Esophagus muscularis mucosa (tissue), 4 donors: ENCODE measurements at regions not wholly inside any gene's neighbourhood (a gene's known extent, or its start where the extent isn't known, plus 50 kb on each side); places are given as distances from the start of the nearest gene placed in this dataset.

ENCODE experiments used
- DNase-seq: peaks from one replicate; pipeline ENCODE4 v3.0.0-alpha.2; 2017; ENCODE audit errors: extremely low spot score
- H3K27ac ChIP-seq, 4 donors: fragments of 200-600 bp; sonication (generic); replicated peaks in 1 of 4; 1 replicate in 3 of 4; 2 replicates in 1 of 4; pipeline ENCODE4 v1.5.1; 2016 to 2019; ENCODE audit warnings: mild to moderate bottlenecking in 1 of 4
- H3K27me3 ChIP-seq, 4 donors: fragments of 200-600 bp; sonication (generic); one replicate each; pipeline versions ENCODE4 v1.5.1 to v1.6.0; 2016 to 2019
- H3K36me3 ChIP-seq, 4 donors: fragments of 200-600 bp; sonication (generic); one replicate each; pipeline ENCODE4 v1.5.1; 2016 to 2019
- H3K4me1 ChIP-seq, 4 donors: fragments of 200-600 bp; sonication (generic); one replicate each; pipeline ENCODE4 v1.5.1; 2016 to 2019
- H3K4me3 ChIP-seq, 4 donors: fragments of 200-600 bp; sonication (generic); 1 replicate in 2 of 4; 2 replicates in 2 of 4; pipeline ENCODE4 v1.5.1; 2016 to 2019; ENCODE audit warnings: mild to moderate bottlenecking in 4 of 4, moderate library complexity in 1 of 4
- H3K9me3 ChIP-seq, 4 donors: fragments of 200-600 bp; sonication (generic); 1 replicate in 3 of 4; 2 replicates in 1 of 4; pipeline ENCODE4 v1.5.1; 2016 to 2019
- CTCF ChIP-seq, 3 experiments: fragments of 200-600 bp in 2 of 3; fragments of 450-650 bp in 1 of 3; sonication (generic) in 2 of 3; IDR thresholded peaks; one replicate each; pipeline ENCODE4 v1.5.1; 2017 to 2019; ENCODE audit warnings: antibody characterized with exemption in 3 of 3, mild to moderate bottlenecking in 2 of 3, moderate library complexity in 1 of 3
- EP300 ChIP-seq: sonication (generic); formaldehyde crosslinking; IDR thresholded peaks from one replicate; pipeline ENCODE4 v1.6.1; 2017; ENCODE audit warnings: antibody characterized with exemption
- POLR2A ChIP-seq: fragments of 450-650 bp; IDR thresholded peaks from one replicate; pipeline ENCODE4 v1.6.1; 2017; ENCODE audit warnings: antibody characterized with exemption, moderate library complexity, mild to moderate bottlenecking, low read depth
- POLR2AphosphoS5 ChIP-seq, 2 donors: sonication (generic); formaldehyde crosslinking; IDR thresholded peaks; one replicate each; pipeline ENCODE4 v1.6.1; 2017; ENCODE audit warnings: antibody characterized with exemption in 2 of 2
- WGBS: methylation state at CpG from one replicate; pipeline ENCODE4 v1.1.5; 2018; 5-methylcytosine and 5-hydroxymethylcytosine counted together
- intact Hi-C: fragments of 100-400 bp; cut with DNase I; formaldehyde crosslinking; loops from one replicate; pipeline ENCODE4 v1.15.1; 2023

GRCh38 chr15:98150084-98150483 is 189.6 kb downstream of the ARRDC4 start:
- H3K27ac ChIP-seq = no peak overlapping the region
- WGBS = 74% methylated on average over 2 of the region's 2 CpGs
- TF ChIP-seq POLR2AphosphoS5 (IDR thresholded peaks at IDR 0.05) = no peak
- TF ChIP-seq EP300 = no peak
- TF ChIP-seq POLR2A = no peak
- TF ChIP-seq CTCF (IDR thresholded peaks at IDR 0.05) = no peak
- H3K9me3 ChIP-seq = no peaks in the 10 kb centered on the region
- H3K4me3 ChIP-seq = no peak overlapping the region
- H3K4me1 ChIP-seq = no peaks in the 10 kb centered on the region
- H3K36me3 ChIP-seq = no peaks in the 10 kb centered on the region
- H3K27me3 ChIP-seq = no peaks in the 10 kb centered on the region
- no peak for DNase-seq
- intact Hi-C loops = no loop called here

- WGBS = 38% methylated on average over 3 of the region's 3 CpGs
- H3K4me1 ChIP-seq = no peaks in the 10 kb centered on the region
- TF ChIP-seq EP300 (no peak), POLR2AphosphoS5 (IDR thresholded peaks at IDR 0.05) (no peak), CTCF (IDR thresholded peaks at IDR 0.05) (no peak), POLR2A (no peak)
- H3K36me3 ChIP-seq = no peaks in the 10 kb centered on the region
- no peaks in the 10 kb centered on the region for H3K9me3 ChIP-seq
- no peak for DNase-seq
- no peaks in the 10 kb centered on the region for H3K27me3 ChIP-seq
- H3K4me3 ChIP-seq = no peak overlapping the region
- intact Hi-C loops = no loop called here
- H3K27ac ChIP-seq = no peak overlapping the region
These were observed 190.0 kb downstream of the ARRDC4 start for GRCh38 chr15:98150536-98150935.

- intact Hi-C loops = no loop called here
- Histone ChIP-seq H3K36me3 (no peaks in the 10 kb centered on the region), H3K4me1 (no peaks in the 10 kb centered on the region), H3K27ac (no peak overlapping the region), H3K4me3 (no peak overlapping the region), H3K9me3 (no peaks in the 10 kb centered on the region), H3K27me3 (no peaks in the 10 kb centered on the region)
- no peak for DNase-seq
- 85% methylated on average over 2 of the region's 2 CpGs for WGBS
- TF ChIP-seq EP300 = no peak
- TF ChIP-seq CTCF (IDR thresholded peaks at IDR 0.05) = no peak
- TF ChIP-seq POLR2A = no peak
- no peak for TF ChIP-seq POLR2AphosphoS5 (IDR thresholded peaks at IDR 0.05)
These were observed 190.6 kb downstream of the ARRDC4 start for GRCh38 chr15:98151096-98151495.

- no peaks in the 10 kb centered on the region for H3K27me3 ChIP-seq
- no peaks in the 10 kb centered on the region for H3K9me3 ChIP-seq
- TF ChIP-seq POLR2AphosphoS5 (IDR thresholded peaks at IDR 0.05) (no peak), POLR2A (no peak), EP300 (no peak), CTCF (IDR thresholded peaks at IDR 0.05) (no peak)
- no peak overlapping the region for H3K27ac ChIP-seq
- no peaks in the 10 kb centered on the region for H3K36me3 ChIP-seq
- DNase-seq = no peak
- no peak overlapping the region for H3K4me3 ChIP-seq
- intact Hi-C loops = no loop called here
- H3K4me1 ChIP-seq = no peaks in the 10 kb centered on the region
These were observed 191.7 kb downstream of the ARRDC4 start for GRCh38 chr15:98152156-98152555.

- Histone ChIP-seq H3K9me3 (no peaks in the 10 kb centered on the region), H3K4me1 (no peaks in the 10 kb centered on the region), H3K4me3 (no peak overlapping the region), H3K27me3 (no peaks in the 10 kb centered on the region), H3K27ac (no peak overlapping the region), H3K36me3 (no peaks in the 10 kb centered on the region)
- intact Hi-C loops = no loop called here
- TF ChIP-seq POLR2AphosphoS5 (IDR thresholded peaks at IDR 0.05) = no peak
- no peak for TF ChIP-seq CTCF (IDR thresholded peaks at IDR 0.05)
- no peak for TF ChIP-seq EP300
- TF ChIP-seq POLR2A = no peak
- DNase-seq = no peak
- 39% methylated on average over 4 of the region's 4 CpGs for WGBS
These were observed 194.4 kb downstream of the ARRDC4 start for GRCh38 chr15:98154863-98155262.
